Gastrocnemius medialis (tissue), 4 donors: ENCODE measurements at regions not wholly inside any gene's neighbourhood (a gene's known extent, or its start where the extent isn't known, plus 50 kb on each side); places are given as distances from the start of the nearest gene placed in this dataset.

Experiments
- POLR2A ChIP-seq, 2 donors: fragments of 450-650 bp; IDR thresholded peaks; one replicate each; pipeline ENCODE4 v1.6.1; 2017; ENCODE audit warnings: antibody characterized with exemption in 2 of 2, mild to moderate bottlenecking in 2 of 2, moderate library complexity in 2 of 2
- TF ChIP-seq, protein P1 (sequence below), 5 experiments: fragments of 450-650 bp in 3 of 5; fragments of 200-600 bp in 2 of 5; sonication (generic) in 2 of 5; IDR thresholded peaks in 4 of 5; conservative IDR thresholded peaks in 1 of 5; 1 replicate in 4 of 5; 2 replicates in 1 of 5; pipeline ENCODE4 v1.5.1; 2016 to 2019; ENCODE audit warnings: antibody characterized with exemption in 5 of 5, mild to moderate bottlenecking in 3 of 5, moderate library complexity in 3 of 5

DNA sequence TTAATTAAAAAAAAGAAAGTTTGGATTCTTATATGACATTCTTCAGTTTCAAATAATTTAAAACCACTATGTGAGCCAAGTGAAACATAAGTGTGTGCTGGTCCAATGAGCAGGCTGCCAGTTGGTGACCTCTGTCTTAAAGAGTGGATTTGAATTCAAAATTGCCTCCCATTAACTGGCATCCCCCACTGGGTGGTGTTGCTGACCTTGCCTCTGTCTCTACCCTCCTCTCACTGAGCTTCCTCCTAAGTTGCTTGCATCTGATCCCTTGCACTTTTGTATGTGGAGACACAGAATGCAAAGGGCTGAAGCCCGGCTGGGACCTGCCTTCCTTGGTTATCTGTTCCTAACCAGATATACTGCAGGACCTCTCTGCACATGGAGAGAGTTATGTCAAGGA is 160.6 kb downstream of the CYLD start:
- TF ChIP-seq, protein P1, sequence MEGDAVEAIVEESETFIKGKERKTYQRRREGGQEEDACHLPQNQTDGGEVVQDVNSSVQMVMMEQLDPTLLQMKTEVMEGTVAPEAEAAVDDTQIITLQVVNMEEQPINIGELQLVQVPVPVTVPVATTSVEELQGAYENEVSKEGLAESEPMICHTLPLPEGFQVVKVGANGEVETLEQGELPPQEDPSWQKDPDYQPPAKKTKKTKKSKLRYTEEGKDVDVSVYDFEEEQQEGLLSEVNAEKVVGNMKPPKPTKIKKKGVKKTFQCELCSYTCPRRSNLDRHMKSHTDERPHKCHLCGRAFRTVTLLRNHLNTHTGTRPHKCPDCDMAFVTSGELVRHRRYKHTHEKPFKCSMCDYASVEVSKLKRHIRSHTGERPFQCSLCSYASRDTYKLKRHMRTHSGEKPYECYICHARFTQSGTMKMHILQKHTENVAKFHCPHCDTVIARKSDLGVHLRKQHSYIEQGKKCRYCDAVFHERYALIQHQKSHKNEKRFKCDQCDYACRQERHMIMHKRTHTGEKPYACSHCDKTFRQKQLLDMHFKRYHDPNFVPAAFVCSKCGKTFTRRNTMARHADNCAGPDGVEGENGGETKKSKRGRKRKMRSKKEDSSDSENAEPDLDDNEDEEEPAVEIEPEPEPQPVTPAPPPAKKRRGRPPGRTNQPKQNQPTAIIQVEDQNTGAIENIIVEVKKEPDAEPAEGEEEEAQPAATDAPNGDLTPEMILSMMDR (IDR thresholded peaks at IDR 0.05 in 4 of 5, conservative IDR thresholded peaks at IDR 0.05 in 1 of 5), result no peak
- no peak for TF ChIP-seq POLR2A (IDR thresholded peaks at IDR 0.05)
